ENCODE measurements at regions not wholly inside any gene's neighbourhood (a gene's known extent, or its start where the extent isn't known, plus 50 kb on each side); places are given as distances from the start of the nearest gene placed in this dataset.

- no peak for TF ChIP-seq POLR2A (IDR thresholded peaks at IDR 0.05)
- TF ChIP-seq CTCF (IDR thresholded peaks at IDR 0.05): no peak
- TF ChIP-seq EP300 (IDR thresholded peaks at IDR 0.05): no peak
Observed at GRCh38 chr6:118714756-118715155, 63.4 kb upstream of the CEP85L start.

Data from ovary (tissue), 3 donors.